ENCODE measurements at regions not wholly inside any gene's neighbourhood (a gene's known extent, or its start where the extent isn't known, plus 50 kb on each side); places are given as distances from the start of the nearest gene placed in this dataset.
A peak's percentile ranks its signal among the peaks of the same experiment; 100 is the strongest.

GRCh38 chrX:94744786-94745185, 1070.8 kb downstream of the FAM133A start:
- DNase-seq (ENCODE audit: low read depth) (no peak), FAIRE-seq (peak; percentile 64)
- Mint-ChIP-seq H3K27ac (ENCODE audit: unreplicated experiment) (no peak overlapping the region), H3K36me3 (ENCODE audit: low read depth, unreplicated experiment) (peaks cover 1% of the 10 kb centered on the region), H3K27me3 (ENCODE audit: low read depth, unreplicated experiment) (no peaks in the 10 kb centered on the region), H3K4me3 (ENCODE audit: unreplicated experiment) (no peak overlapping the region), H3K4me1 (ENCODE audit: low read depth, unreplicated experiment) (no peaks in the 10 kb centered on the region), H3K9me3 (ENCODE audit: unreplicated experiment) (peaks cover 2% of the 10 kb centered on the region)
- no peak overlapping the region for H3K27ac ChIP-seq (ENCODE audit: low read depth, low read length)
- no peaks in the 10 kb centered on the region for H3K4me1 ChIP-seq (ENCODE audit: insufficient read depth, low read length)
- no peaks in the 10 kb centered on the region for H3K9me3 ChIP-seq (ENCODE audit: insufficient read depth, low read depth, low read length)
- H3K36me3 ChIP-seq (ENCODE audit: insufficient read depth, low read length), result no peaks in the 10 kb centered on the region
- H3K4me2 ChIP-seq (ENCODE audit: low read length), result no peak overlapping the region
- H4K20me1 ChIP-seq (ENCODE audit: insufficient read depth, low read length), result no peaks in the 10 kb centered on the region
- H2AFZ ChIP-seq (ENCODE audit: low read depth, low read length), result no peak overlapping the region
- TF ChIP-seq EZH2 (IDR thresholded peaks at IDR 0.05; ENCODE audit: insufficient read depth, low read length) (no peak), CTCF (IDR thresholded peaks at IDR 0.05; ENCODE audit: insufficient read depth, low read depth, low read length) (no peak)
- no peaks in the 10 kb centered on the region for H3K27me3 ChIP-seq (ENCODE audit: insufficient read depth, low read length)
- H3K4me3 ChIP-seq (ENCODE audit: insufficient read depth, low read depth, low read length), result no peak overlapping the region
- no peaks in the 10 kb centered on the region for H3K79me2 ChIP-seq (ENCODE audit: insufficient read depth, low read length)
- H3K9ac ChIP-seq (ENCODE audit: low read length), result no peak overlapping the region

GRCh38 chrX:94751611-94752010, 1077.6 kb downstream of the FAM133A start:
- H3K9me3 ChIP-seq (ENCODE audit: insufficient read depth, low read depth, low read length), result no peaks in the 10 kb centered on the region
- H4K20me1 ChIP-seq (ENCODE audit: insufficient read depth, low read length), result no peaks in the 10 kb centered on the region
- Mint-ChIP-seq H3K4me1 (ENCODE audit: low read depth, unreplicated experiment) (no peaks in the 10 kb centered on the region), H3K27me3 (ENCODE audit: low read depth, unreplicated experiment) (no peaks in the 10 kb centered on the region), H3K4me3 (ENCODE audit: unreplicated experiment) (no peak overlapping the region), H3K27ac (ENCODE audit: unreplicated experiment) (no peak overlapping the region), H3K9me3 (ENCODE audit: unreplicated experiment) (no peaks in the 10 kb centered on the region), H3K36me3 (ENCODE audit: low read depth, unreplicated experiment) (no peaks in the 10 kb centered on the region)
- H3K4me1 ChIP-seq (ENCODE audit: insufficient read depth, low read length), result no peaks in the 10 kb centered on the region
- FAIRE-seq (no peak), DNase-seq (ENCODE audit: low read depth) (no peak)
- H3K36me3 ChIP-seq (ENCODE audit: insufficient read depth, low read length), result no peaks in the 10 kb centered on the region
- H3K79me2 ChIP-seq (ENCODE audit: insufficient read depth, low read length), result no peaks in the 10 kb centered on the region
- TF ChIP-seq EZH2 (IDR thresholded peaks at IDR 0.05; ENCODE audit: insufficient read depth, low read length) (no peak), CTCF (IDR thresholded peaks at IDR 0.05; ENCODE audit: insufficient read depth, low read depth, low read length) (no peak)
- H2AFZ ChIP-seq (ENCODE audit: low read depth, low read length), result no peak overlapping the region
- no peak overlapping the region for H3K27ac ChIP-seq (ENCODE audit: low read depth, low read length)
- H3K4me3 ChIP-seq (ENCODE audit: insufficient read depth, low read depth, low read length), result no peak overlapping the region
- no peaks in the 10 kb centered on the region for H3K27me3 ChIP-seq (ENCODE audit: insufficient read depth, low read length)
- no peak overlapping the region for H3K9ac ChIP-seq (ENCODE audit: low read length)
- H3K4me2 ChIP-seq (ENCODE audit: low read length), result no peak overlapping the region

- no peak for TF ChIP-seq EZH2 (IDR thresholded peaks at IDR 0.05; ENCODE audit: insufficient read depth, low read length)
- no peak for TF ChIP-seq CTCF (IDR thresholded peaks at IDR 0.05; ENCODE audit: insufficient read depth, low read depth, low read length)
- no peak overlapping the region for H3K27ac ChIP-seq (ENCODE audit: low read depth, low read length)
- DNase-seq (ENCODE audit: low read depth) (no peak), FAIRE-seq (peak; percentile 56)
- no peak overlapping the region for H3K4me3 Mint-ChIP-seq (ENCODE audit: unreplicated experiment)
- H3K9ac ChIP-seq (ENCODE audit: low read length), result no peak overlapping the region
- H3K9me3 ChIP-seq (ENCODE audit: insufficient read depth, low read depth, low read length), result no peaks in the 10 kb centered on the region
- no peaks in the 10 kb centered on the region for H3K79me2 ChIP-seq (ENCODE audit: insufficient read depth, low read length)
- H3K4me1 Mint-ChIP-seq (ENCODE audit: low read depth, unreplicated experiment), result no peaks in the 10 kb centered on the region
- H3K36me3 Mint-ChIP-seq (ENCODE audit: low read depth, unreplicated experiment), result no peaks in the 10 kb centered on the region
- no peaks in the 10 kb centered on the region for H3K27me3 Mint-ChIP-seq (ENCODE audit: low read depth, unreplicated experiment)
- H3K4me3 ChIP-seq (ENCODE audit: insufficient read depth, low read depth, low read length), result no peak overlapping the region
- no peaks in the 10 kb centered on the region for H3K36me3 ChIP-seq (ENCODE audit: insufficient read depth, low read length)
- no peak overlapping the region for H3K4me2 ChIP-seq (ENCODE audit: low read length)
- no peak overlapping the region for H3K27ac Mint-ChIP-seq (ENCODE audit: unreplicated experiment)
- H3K27me3 ChIP-seq (ENCODE audit: insufficient read depth, low read length), result no peaks in the 10 kb centered on the region
- H3K4me1 ChIP-seq (ENCODE audit: insufficient read depth, low read length), result no peaks in the 10 kb centered on the region
- H4K20me1 ChIP-seq (ENCODE audit: insufficient read depth, low read length), result no peaks in the 10 kb centered on the region
- H2AFZ ChIP-seq (ENCODE audit: low read depth, low read length), result no peak overlapping the region
- no peaks in the 10 kb centered on the region for H3K9me3 Mint-ChIP-seq (ENCODE audit: unreplicated experiment)
These were observed 1078.6 kb downstream of the FAM133A start for GRCh38 chrX:94752434-94753169.

Measured in astrocyte (in vitro differentiated cells and primary cell).